ENCODE measurements at regions not wholly inside any gene's neighbourhood (a gene's known extent, or its start where the extent isn't known, plus 50 kb on each side); places are given as distances from the start of the nearest gene placed in this dataset.
"Not testable (repeated sequence)": the region's sequence is repeated elsewhere in the genome, so short reads cannot be mapped to it uniquely, and the experiment has no call there.

DNA sequence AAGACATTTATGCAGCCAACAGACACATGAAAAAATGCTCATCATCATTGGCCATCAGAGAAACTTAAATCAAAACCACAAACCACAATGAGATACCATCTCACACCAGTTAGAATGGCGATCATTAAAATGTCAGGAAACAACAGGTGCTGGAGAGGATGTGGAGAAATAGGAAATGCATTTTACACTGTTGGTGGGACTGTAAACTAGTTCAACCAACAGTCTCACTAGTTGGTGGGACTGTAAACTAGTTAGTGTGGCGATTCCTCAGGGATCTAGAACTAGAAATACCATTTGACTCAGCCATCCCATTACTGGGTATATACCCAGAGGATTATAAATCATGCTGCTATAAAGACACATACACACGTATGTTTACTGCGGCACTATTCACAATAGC, 518.8 kb downstream of the MMUT start:
- ATAC-seq; H3K9me3 Mint-ChIP-seq; H3K4me1 Mint-ChIP-seq; H3K27me3 Mint-ChIP-seq; intact Hi-C loops (cut with micrococcal nuclease); DNase-seq; H3K27ac Mint-ChIP-seq; H3K4me1 ChIP-seq (ENCODE audit: control insufficient read depth in 2 of 2, insufficient read depth in 2 of 2, low read length in 2 of 2); H3K36me3 Mint-ChIP-seq; CTCF ChIA-PET; H3K27ac ChIP-seq (ENCODE audit: low read depth, low read length); H3K4me3 Mint-ChIP-seq; H3K27me3 ChIP-seq (ENCODE audit: control insufficient read depth in 2 of 2, insufficient read depth in 2 of 2, low read length in 2 of 2); H3K4me3 ChIP-seq (ENCODE audit: low read length); POLR2A ChIA-PET; H3K36me3 ChIP-seq (ENCODE audit: control insufficient read depth in 2 of 3, insufficient read depth in 3 of 3, low read length in 3 of 3); H3K9me3 ChIP-seq (ENCODE audit: control insufficient read depth in 2 of 3, low read length in 3 of 3): not testable (repeated sequence)

- Mint-ChIP-seq H3K4me3 (no peak overlapping the region), H3K27ac (no peak overlapping the region), H3K9me3 (peaks cover 4 to 32% (median 7%) of the 10 kb centered on the region in 11 donors), H3K4me1 (no peaks in the 10 kb centered on the region), H3K36me3 (no peaks in the 10 kb centered on the region), H3K27me3 (no peaks in the 10 kb centered on the region)
- H3K27ac ChIP-seq (ENCODE audit: low read depth, low read length) = no peak overlapping the region
- no peaks in the 10 kb centered on the region for H3K36me3 ChIP-seq (ENCODE audit: control insufficient read depth in 2 of 3, insufficient read depth in 3 of 3, low read length in 3 of 3)
- no peak for DNase-seq
- intact Hi-C loops (cut with micrococcal nuclease) = no loop called here
- no peak overlapping the region for H3K4me3 ChIP-seq (ENCODE audit: low read length)
- H3K27me3 ChIP-seq (ENCODE audit: control insufficient read depth in 2 of 2, insufficient read depth in 2 of 2, low read length in 2 of 2) = no peaks in the 10 kb centered on the region
- ChIA-PET CTCF (no interaction called here), POLR2A (no interaction called here)
- no peak for ATAC-seq
- no peaks in the 10 kb centered on the region for H3K4me1 ChIP-seq (ENCODE audit: control insufficient read depth in 2 of 2, insufficient read depth in 2 of 2, low read length in 2 of 2)
- no peaks in the 10 kb centered on the region for H3K9me3 ChIP-seq (ENCODE audit: control insufficient read depth in 2 of 3, low read length in 3 of 3)
These were observed 529.9 kb downstream of the MMUT start for GRCh38 chr6:48933136-48933535.

DNA sequence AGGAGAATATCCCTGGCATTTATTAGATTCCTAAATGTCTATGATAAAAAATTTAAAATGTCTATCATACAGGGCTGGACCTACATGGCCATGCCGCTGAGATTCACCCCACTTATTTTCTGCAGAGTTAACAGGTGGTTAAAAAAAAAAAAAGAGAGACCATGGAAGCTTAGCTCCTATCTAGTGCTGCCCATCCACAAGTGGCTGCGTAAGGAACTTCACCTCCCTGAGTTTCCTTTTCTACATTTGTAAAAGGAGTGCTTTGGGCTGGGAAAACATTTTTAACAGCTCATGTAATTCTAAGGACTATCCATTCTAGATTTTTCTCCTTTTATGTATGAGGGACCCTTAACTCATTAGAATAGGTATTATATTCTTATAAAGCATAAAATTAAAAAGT, 534.1 kb downstream of the MMUT start:
- Mint-ChIP-seq H3K27me3 (no peaks in the 10 kb centered on the region), H3K4me3 (no peak overlapping the region), H3K9me3 (peaks cover 0 to 10% (median 2%) of the 10 kb centered on the region in 11 donors), H3K4me1 (no peaks in the 10 kb centered on the region), H3K27ac (no peak overlapping the region), H3K36me3 (no peaks in the 10 kb centered on the region)
- DNase-seq (no peak), ATAC-seq (no peak)
- no peak overlapping the region for H3K4me3 ChIP-seq (ENCODE audit: low read length)
- H3K27me3 ChIP-seq (ENCODE audit: control insufficient read depth in 2 of 2, insufficient read depth in 2 of 2, low read length in 2 of 2) = no peaks in the 10 kb centered on the region
- H3K9me3 ChIP-seq (ENCODE audit: control insufficient read depth in 2 of 3, low read length in 3 of 3) = no peaks in the 10 kb centered on the region
- H3K4me1 ChIP-seq (ENCODE audit: control insufficient read depth in 2 of 2, insufficient read depth in 2 of 2, low read length in 2 of 2) = no peaks in the 10 kb centered on the region
- no peak overlapping the region for H3K27ac ChIP-seq (ENCODE audit: low read depth, low read length)
- intact Hi-C loops (cut with micrococcal nuclease) = no loop called here
- POLR2A ChIA-PET = no interaction called here
- CTCF ChIA-PET = no interaction called here
- H3K36me3 ChIP-seq (ENCODE audit: control insufficient read depth in 2 of 3, insufficient read depth in 3 of 3, low read length in 3 of 3) = no peaks in the 10 kb centered on the region

DNA sequence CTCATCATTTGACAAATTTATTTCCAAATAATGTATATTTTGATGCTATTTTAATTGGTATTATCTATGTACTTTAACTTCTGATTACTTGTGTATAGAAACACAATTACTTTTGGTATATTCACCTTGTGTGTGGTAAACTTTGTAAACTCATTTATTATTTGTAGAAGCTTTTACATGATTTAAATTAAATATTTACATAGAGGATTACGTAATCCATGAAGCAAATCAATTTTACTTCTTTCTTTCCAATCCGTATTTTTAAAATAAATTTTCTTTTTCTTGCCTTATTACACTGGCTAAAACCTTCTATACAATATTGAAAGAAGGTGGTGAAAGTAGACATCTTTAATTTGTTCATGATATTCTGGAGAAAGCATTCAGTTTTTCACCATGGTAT, 540.2 kb downstream of the MMUT start:
- intact Hi-C loops (cut with micrococcal nuclease) = no loop called here
- Histone ChIP-seq H3K4me1 (ENCODE audit: control insufficient read depth in 2 of 2, insufficient read depth in 2 of 2, low read length in 2 of 2) (no peaks in the 10 kb centered on the region), H3K27ac (ENCODE audit: low read depth, low read length) (no peak overlapping the region), H3K36me3 (ENCODE audit: control insufficient read depth in 2 of 3, insufficient read depth in 3 of 3, low read length in 3 of 3) (no peaks in the 10 kb centered on the region), H3K27me3 (ENCODE audit: control insufficient read depth in 2 of 2, insufficient read depth in 2 of 2, low read length in 2 of 2) (no peaks in the 10 kb centered on the region), H3K9me3 (ENCODE audit: control insufficient read depth in 2 of 3, low read length in 3 of 3) (no peaks in the 10 kb centered on the region), H3K4me3 (ENCODE audit: low read length) (no peak overlapping the region)
- Mint-ChIP-seq H3K4me1 (no peaks in the 10 kb centered on the region), H3K4me3 (no peak overlapping the region), H3K27ac (no peak overlapping the region), H3K27me3 (no peaks in the 10 kb centered on the region), H3K36me3 (no peaks in the 10 kb centered on the region), H3K9me3 (peaks cover 0 to 14% (median 2%) of the 10 kb centered on the region in 11 donors)
- ChIA-PET POLR2A (no interaction called here), CTCF (no interaction called here)
- ATAC-seq = no peak
- no peak for DNase-seq

GRCh38 chr6:48919555-48919954, 543.5 kb downstream of the MMUT start:
- Histone ChIP-seq H3K36me3 (ENCODE audit: control insufficient read depth in 2 of 3, insufficient read depth in 3 of 3, low read length in 3 of 3) (no peaks in the 10 kb centered on the region), H3K9me3 (ENCODE audit: control insufficient read depth in 2 of 3, low read length in 3 of 3) (no peaks in the 10 kb centered on the region), H3K27ac (ENCODE audit: low read depth, low read length) (no peak overlapping the region), H3K4me3 (ENCODE audit: low read length) (no peak overlapping the region), H3K4me1 (ENCODE audit: control insufficient read depth in 2 of 2, insufficient read depth in 2 of 2, low read length in 2 of 2) (no peaks in the 10 kb centered on the region), H3K27me3 (ENCODE audit: control insufficient read depth in 2 of 2, insufficient read depth in 2 of 2, low read length in 2 of 2) (no peaks in the 10 kb centered on the region)
- no peak overlapping the region for H3K4me3 Mint-ChIP-seq
- CTCF ChIA-PET = no interaction called here
- H3K27ac Mint-ChIP-seq = no peak overlapping the region
- H3K4me1 Mint-ChIP-seq = no peaks in the 10 kb centered on the region
- POLR2A ChIA-PET = no interaction called here
- intact Hi-C loops (cut with micrococcal nuclease) = no loop called here
- no peaks in the 10 kb centered on the region for H3K36me3 Mint-ChIP-seq
- H3K9me3 Mint-ChIP-seq = peaks cover 0 to 23% (median 4%) of the 10 kb centered on the region in 11 donors
- DNase-seq = no peak
- ATAC-seq = no peak
- no peaks in the 10 kb centered on the region for H3K27me3 Mint-ChIP-seq

DNA sequence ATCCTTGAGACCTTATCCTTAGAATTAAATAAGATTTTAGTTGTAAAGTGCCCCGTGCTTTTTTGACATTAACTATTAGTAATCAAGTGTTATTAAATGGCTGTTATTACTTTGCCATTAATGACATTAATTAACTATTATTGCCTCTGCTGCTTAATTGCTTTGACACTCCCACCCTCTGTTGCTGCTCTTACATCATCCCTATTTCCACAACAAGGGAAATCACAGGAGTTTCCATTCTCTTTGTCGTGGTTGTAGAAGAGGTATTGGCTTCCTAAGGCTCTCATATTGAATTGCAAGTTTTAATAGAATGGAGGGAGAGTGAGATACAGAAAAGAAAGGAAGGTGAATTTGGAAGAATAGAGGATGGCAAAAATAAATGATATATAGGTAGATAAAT, 545.8 kb downstream of the MMUT start:
- Mint-ChIP-seq H3K27me3 (no peaks in the 10 kb centered on the region), H3K9me3 (peaks cover 0 to 23% (median 4%) of the 10 kb centered on the region in 11 donors)

GRCh38 chr6:48916607-48917006, 546.4 kb downstream of the MMUT start:
- ChIA-PET CTCF (no interaction called here), POLR2A (no interaction called here)
- Mint-ChIP-seq H3K4me1 (no peaks in the 10 kb centered on the region), H3K27me3 (no peaks in the 10 kb centered on the region), H3K27ac (no peak overlapping the region), H3K4me3 (no peak overlapping the region), H3K9me3 (peaks cover 0 to 22% (median 4%) of the 10 kb centered on the region in 11 donors), H3K36me3 (no peaks in the 10 kb centered on the region)
- H3K27me3 ChIP-seq (ENCODE audit: control insufficient read depth in 2 of 2, insufficient read depth in 2 of 2, low read length in 2 of 2) = no peaks in the 10 kb centered on the region
- ATAC-seq (no peak), DNase-seq (no peak)
- no peaks in the 10 kb centered on the region for H3K36me3 ChIP-seq (ENCODE audit: control insufficient read depth in 2 of 3, insufficient read depth in 3 of 3, low read length in 3 of 3)
- H3K4me1 ChIP-seq (ENCODE audit: control insufficient read depth in 2 of 2, insufficient read depth in 2 of 2, low read length in 2 of 2) = no peaks in the 10 kb centered on the region
- no peaks in the 10 kb centered on the region for H3K9me3 ChIP-seq (ENCODE audit: control insufficient read depth in 2 of 3, low read length in 3 of 3)
- intact Hi-C loops (cut with micrococcal nuclease) = no loop called here
- H3K27ac ChIP-seq (ENCODE audit: low read depth, low read length) = no peak overlapping the region
- H3K4me3 ChIP-seq (ENCODE audit: low read length) = no peak overlapping the region

More for the DNA sequence above, 545.8 kb downstream of the MMUT start:
- Mint-ChIP-seq H3K27ac (no peak overlapping the region), H3K4me3 (no peak overlapping the region), H3K4me1 (no peaks in the 10 kb centered on the region), H3K36me3 (no peaks in the 10 kb centered on the region)
- no peak overlapping the region for H3K27ac ChIP-seq (ENCODE audit: low read depth, low read length)
- ATAC-seq (no peak), DNase-seq (no peak)
- no peaks in the 10 kb centered on the region for H3K4me1 ChIP-seq (ENCODE audit: control insufficient read depth in 2 of 2, insufficient read depth in 2 of 2, low read length in 2 of 2)
- H3K9me3 ChIP-seq (ENCODE audit: control insufficient read depth in 2 of 3, low read length in 3 of 3) = no peaks in the 10 kb centered on the region
- intact Hi-C loops (cut with micrococcal nuclease) = no loop called here
- H3K27me3 ChIP-seq (ENCODE audit: control insufficient read depth in 2 of 2, insufficient read depth in 2 of 2, low read length in 2 of 2) = no peaks in the 10 kb centered on the region
- no peak overlapping the region for H3K4me3 ChIP-seq (ENCODE audit: low read length)
- H3K36me3 ChIP-seq (ENCODE audit: control insufficient read depth in 2 of 3, insufficient read depth in 3 of 3, low read length in 3 of 3) = no peaks in the 10 kb centered on the region
- ChIA-PET CTCF (no interaction called here), POLR2A (no interaction called here)
